Daoy (cell line): ENCODE measurements at regions not wholly inside any gene's neighbourhood (a gene's known extent, or its start where the extent isn't known, plus 50 kb on each side); places are given as distances from the start of the nearest gene placed in this dataset.
"Not testable (repeated sequence)": the region's sequence is repeated elsewhere in the genome, so short reads cannot be mapped to it uniquely, and the experiment has no call there.

Experiments
- DNase-seq: peaks from one replicate; pipeline ENCODE4 v3.0.0-alpha.2; 2015; ENCODE audit warnings: low read depth

DNA sequence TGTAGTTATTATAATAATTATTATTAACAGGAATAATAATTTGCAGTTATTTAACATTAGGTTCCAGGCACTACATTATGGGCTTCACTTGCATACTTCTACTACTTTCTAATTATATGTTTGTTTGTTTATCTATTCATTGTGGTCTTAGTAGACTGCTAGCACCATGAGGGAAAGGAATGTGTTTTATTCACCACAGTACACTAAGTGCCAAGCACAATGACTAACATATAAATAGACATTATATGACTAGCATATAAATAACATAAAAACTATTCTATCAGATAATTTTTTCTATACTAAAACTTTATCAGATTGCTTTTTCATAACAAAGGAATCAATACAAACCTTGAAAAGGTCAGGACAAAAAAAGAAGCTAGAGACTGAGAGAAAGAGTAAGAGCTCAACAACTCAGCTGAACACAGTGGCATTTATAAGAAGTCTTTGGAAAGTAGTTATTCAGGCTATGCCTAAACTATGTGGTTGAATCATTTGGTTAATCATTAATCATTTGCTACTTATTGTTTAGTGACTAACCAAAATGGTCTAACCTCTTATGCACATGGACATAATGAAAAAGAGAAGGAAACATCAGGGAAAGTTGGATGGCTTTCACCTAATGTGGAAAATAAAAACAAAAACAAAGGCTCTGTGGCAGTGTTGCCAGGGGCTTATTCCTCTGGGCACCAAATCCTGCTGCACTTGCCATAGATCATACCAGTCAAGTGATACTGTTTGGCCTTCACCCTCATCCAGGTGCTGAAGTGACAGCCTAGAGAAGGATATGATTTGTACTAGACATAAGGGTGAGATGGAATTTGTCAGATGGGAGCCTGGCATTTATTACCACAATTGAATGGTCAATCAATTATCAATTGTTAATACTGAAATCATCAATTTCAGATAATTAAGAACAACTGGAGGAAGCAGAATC is 174.9 kb downstream of the ETAA1 start:
- DNase-seq: no peak

DNA sequence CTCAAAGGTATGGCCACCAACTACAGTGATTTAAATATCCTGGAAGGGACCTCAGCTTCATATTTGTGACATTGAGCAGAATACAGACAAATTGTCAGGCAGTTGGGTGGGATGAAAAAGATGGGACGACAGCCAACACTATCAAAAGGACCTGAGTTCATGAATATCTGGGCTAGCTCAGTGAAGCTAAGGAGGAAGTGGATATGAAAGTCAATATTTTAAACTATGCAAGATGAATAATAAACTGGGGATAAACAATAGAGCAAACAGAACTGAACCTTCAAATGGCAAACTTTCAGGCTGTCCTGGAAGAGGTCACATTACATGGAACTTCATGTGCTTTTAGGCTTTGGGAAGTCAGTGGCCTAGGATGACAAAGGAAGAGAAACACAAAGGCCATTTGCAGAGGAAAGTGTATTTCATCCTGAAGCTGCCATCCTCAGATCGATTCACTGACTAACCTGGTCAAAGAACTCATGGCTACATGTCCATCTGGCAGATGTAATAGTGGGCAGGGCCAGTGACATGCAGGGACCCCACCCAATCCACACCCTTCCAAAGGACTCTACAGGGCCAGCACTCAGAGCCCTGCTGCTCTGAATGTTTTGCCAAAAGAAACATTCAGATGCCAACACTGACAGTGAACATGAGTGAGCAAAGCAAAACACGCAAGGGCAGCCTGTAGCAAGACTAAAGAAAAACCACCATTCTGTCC is 175.7 kb downstream of the ETAA1 start:
- DNase-seq: peak; percentile 16

DNA sequence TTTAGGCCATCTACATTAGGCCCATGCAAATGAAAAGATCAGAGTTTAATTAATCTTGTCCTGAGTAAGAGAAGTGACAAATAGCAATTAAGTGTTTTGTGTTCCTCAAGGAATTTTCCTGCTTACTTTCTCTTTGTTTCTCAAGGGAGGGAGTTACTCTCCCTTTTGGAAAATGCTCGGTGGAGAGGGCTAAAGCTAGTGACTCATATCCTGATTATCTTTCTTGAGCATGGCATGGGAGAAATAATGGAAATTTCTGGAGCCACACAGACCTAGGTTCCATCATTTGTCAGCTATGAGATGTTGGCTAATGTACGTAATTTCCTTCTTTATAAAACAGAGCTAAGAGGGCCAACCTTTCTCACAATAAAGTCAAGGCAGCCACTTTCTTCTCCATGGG is 177.1 kb downstream of the ETAA1 start:
- DNase-seq: peak; percentile 28

DNA sequence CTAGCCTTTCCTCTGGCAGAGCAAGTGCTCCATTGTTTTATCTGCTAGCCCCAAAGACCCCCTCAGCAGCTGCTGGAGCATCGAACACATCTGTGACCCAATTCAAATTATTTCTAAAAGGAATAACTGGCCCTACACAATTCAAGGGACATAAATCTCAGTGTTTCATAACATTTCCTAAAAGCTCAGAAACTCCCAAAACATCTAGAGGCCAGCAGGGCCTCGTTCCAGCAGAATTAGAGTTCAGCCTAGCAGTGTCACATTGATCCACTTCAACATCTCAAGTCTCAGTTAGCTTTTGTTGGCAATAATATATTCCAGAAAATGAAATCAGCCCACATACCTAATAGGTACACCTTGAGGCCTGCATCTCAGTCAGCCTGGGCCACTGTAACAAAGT is 179.1 kb downstream of the ETAA1 start:
- DNase-seq: no peak

DNA sequence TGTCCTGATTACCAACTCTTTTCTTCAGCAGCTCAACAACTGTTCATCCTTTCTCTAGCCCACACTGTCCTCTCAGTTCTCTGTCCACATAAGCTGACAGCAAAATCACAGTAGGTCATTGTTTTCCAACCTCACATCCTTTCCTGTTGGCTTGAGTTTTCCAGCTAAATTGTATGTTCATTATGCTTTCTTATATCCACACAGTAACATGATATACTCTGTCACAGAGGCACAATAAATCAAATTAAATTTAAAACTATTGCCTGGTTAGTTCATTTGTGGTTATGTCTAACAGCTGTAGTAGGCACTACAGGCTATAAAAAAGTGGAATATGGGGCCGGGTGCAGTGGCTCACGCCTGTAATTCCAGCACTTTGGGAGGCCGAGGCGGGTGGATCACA is 179.9 kb downstream of the ETAA1 start:
- DNase-seq: no peak

DNA sequence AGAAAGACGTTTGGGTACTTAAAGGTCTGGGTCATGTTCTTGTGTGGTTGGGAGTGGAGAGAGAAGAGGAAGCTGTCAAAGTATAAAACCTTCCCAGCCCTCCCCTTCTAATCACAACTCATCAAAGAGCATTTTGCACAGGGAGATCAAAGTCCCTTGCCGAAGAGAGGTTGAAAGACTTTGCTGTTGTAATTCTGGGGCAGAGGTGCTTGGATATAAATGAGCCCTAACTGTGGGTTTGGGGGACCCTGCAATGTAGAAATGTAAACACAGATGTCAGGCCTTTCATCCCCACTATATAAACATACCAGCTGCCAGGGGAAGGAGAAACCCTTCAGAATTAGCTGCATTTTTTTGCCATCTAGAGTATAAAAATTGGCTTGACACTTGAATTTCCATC is 182.1 kb downstream of the ETAA1 start:
- no peak for DNase-seq

DNA sequence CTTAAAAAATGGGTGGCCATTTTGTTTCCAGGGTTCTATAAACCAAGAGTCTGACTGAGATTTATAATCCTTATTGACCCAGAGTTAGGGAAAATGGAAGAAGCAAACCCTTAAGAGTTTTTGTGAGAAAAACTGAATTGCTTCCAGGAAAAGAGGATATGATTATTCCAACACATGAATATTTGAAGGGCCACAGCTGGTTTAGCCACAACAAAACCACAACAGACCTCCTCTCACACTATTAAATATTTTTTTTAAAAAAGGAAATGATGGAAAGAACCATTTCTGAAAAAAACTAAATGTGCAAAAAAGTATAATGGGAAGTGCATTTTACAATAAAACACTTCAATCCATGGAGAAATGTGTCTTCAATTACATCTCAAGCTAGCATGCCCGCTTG is 182.7 kb downstream of the ETAA1 start:
- no peak for DNase-seq

DNA sequence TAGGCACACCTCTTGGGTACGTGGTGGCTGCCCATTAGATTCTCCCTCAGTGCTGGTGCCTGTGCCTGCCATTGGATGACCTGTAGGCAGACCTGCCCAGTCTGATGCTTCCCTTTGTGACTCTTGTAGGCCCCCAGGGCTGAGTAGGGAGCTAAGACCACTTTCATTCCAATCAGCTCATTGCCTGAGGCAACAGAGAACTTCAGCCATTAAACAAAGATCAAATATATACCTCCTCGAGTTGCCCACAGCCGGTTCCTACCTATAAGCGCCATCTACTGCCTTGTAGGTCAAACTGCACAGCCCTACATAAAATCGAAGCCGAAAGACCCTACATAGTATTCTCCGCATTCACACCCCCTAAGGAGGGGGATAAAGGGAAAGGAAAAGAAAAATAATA is 184.6 kb downstream of the ETAA1 start:
- DNase-seq: no peak

DNA sequence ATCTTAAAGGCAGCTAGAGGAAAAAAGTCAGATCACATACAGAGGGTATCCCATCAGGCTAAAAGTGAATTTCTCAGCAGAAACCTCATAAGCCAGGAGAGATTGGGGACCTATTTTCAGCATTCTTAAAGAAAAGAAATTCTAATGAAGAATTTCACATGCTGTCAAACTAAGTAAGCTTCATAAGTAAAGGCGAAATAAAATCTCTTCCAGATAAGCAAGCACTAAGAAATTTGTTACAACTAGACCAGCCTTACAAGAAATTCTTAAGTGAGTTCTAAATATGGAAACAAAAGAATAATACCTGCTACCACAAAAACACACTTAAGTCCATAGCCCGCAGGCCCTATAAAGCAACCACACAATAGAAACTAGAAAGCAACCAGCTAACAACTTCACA is 186.1 kb downstream of the ETAA1 start:
- DNase-seq: no peak

DNA sequence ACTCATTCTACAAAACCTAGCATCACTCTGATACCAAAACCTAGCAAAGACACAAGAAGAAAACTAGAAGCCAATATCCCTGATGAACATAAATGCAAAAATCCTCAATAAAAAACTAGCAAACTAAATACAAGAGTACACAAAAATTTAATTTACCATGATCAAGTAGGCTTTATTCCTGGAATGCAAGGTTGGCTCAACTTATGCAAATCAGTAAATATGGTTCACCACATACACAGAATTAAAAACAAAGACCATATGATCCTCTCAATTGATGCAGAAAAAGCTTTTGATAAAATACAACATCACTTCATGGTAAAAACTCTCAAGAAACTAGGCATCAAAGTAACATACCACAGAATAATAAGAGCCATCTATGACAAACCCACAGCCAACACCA is 188.3 kb downstream of the ETAA1 start:
- DNase-seq: no peak

DNA sequence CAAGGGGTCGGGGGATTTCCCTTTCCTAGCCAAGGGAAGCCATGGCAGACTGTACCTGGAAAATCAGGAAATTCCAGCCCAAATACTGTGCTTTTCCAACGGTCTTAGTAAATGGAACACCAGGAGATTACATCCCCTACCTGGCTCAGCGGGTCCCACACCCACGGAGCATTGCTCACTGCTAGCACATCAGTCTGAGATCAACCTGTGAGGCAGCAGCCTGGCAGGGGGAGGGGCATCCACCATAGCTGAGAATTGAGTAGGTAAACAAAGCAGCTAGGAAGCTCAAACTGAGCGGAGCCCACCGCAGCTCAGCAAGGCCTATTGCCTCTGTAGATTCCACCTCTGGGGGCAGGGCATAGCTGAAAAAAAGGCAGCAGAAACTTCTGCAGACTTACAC is 192.0 kb downstream of the ETAA1 start:
- not testable (repeated sequence) for DNase-seq

DNA sequence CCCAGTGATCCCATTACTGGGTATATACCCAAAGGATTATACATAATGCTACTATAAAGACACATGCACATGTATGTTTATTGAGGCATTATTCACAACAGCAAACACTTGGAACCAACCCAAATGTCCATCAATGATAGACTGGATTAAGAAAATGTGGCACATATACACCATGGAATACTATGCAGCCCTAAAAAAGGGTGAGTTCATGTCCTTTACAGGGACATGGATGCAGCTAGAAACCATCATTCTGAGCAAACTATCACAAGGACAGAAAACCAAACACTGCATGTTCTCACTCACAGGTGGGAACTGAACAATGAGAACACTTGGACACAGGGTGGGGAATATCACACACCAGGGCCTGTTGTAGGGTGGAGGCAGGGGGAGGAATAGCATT is 197.4 kb downstream of the ETAA1 start:
- not testable (repeated sequence) for DNase-seq

DNA sequence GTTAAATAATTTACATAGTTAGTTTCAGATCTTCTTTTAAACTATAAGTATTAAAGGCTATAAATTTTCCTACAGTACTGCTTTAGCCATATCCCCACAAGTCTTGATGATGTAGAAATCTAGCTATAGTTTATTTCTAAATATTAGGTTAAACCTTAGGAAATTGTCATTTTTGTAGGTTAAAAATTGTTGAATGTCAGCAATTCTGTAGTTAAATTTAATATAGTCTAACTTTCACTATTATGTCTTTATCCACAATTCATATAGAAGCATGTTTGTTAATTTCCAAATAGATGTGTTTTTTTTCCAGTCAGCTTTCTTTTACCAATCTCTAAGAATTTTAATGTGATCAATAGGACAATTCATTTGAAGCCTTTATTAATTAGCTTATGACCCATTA is 199.7 kb downstream of the ETAA1 start:
- no peak for DNase-seq

DNA sequence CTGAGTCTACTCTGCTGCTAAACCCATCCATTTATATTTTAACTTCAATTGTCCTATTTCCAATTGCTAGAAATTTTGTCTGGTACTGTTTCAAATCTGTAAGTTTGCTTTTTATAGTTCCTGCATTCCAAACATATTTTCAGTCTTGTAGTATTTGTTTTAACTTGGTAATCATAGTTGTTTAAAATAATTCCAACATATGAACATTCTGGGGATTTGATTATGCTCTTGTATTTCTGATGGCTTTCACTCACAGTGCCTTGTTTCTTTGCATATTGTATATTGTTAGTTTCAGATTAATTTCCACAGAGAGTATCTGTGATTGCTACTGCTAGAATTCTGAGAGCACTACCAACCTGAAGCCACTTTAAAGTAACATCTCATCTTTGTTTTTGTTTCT is 202.4 kb downstream of the ETAA1 start:
- no peak for DNase-seq

DNA sequence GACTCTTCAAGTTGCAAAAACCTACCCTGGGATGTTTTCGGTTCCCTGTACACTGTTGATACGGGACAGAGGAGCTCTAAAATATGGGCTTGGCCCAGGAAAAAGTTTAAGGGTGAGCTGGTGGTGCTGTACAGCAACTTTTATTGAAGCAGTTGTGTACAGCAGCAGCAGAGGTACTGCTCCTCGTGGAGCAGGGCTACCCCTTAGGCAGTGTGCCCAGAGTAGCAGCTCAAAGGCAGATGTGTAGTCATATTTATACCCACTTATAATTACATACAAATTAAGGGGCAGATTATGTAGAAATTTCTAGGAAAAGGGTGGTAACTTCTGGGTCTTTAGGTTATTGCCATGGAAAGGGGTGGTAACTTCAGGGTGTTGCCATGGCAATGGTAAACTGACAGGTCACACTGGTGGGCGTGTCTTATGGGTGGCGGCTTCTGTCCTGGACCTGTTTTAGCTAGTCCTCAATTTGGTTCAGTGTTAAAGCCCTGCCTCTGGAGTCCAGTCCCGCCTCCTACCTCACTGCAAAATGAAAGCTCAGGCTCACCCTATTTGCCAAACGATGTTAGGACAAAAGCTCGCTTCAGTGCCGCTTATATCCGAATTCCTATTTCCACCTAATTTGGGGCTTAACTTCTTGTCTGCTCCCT is 203.2 kb downstream of the ETAA1 start:
- peak; percentile 17 for DNase-seq

DNA sequence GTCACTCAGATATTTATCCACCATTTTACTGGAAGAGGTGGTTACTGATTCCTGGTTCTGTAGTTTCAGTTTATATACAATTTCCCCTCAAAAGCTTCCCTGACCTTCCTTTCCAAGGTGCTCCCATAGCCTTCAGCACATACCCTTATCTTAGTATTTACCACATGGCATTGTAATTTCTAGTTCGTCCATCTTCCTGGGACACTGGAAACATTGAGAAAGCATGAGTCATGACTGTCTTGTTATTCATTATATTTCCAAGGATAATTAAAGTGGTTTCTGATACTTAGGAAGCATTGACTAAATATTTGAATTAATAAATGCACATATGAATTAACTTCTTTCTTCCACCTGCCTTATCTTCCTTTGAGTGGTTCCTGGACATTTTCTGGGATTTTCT is 203.8 kb downstream of the ETAA1 start:
- peak; percentile 16 for DNase-seq

DNA sequence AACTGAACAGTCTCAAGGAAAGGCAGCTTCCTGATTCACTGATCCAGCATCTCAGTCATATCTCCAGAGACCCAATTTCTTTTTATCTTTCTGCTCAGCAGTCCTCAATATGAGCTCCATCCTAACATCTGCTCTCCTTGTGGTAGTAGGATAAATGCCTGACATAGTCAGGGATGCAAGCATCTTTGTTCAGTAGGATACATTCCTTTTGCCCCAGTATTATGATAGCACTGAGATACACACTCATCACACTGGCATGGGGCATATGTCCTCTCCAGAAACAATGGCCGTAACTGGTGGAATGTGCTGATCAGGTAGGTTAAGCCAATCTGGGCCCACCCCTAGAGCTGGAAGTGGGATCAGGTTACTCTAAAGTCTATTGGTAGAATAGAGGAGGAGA is 207.2 kb downstream of the ETAA1 start:
- DNase-seq: no peak

DNA sequence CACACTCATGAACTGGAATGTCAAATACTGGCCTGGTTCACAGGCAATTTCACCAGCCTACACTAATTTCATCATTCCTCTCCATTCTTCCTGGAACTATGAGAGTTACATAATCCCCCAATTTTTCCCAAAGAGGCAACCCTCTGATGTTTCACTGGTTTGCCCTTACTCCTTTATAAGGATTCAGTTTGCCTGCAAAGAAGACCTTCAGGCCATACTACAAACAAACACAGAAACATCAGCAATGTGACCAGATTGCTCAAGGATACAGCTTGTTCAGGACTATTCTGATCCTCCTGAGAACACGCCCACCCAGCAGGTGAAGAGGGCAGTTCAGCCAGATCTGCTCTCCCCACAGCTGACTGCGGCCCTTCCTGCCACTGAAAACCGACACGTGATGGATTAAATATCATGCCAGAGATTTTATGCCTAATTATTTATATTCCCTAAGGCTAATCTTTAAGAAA is 215.5 kb downstream of the ETAA1 start:
- DNase-seq: no peak

DNA sequence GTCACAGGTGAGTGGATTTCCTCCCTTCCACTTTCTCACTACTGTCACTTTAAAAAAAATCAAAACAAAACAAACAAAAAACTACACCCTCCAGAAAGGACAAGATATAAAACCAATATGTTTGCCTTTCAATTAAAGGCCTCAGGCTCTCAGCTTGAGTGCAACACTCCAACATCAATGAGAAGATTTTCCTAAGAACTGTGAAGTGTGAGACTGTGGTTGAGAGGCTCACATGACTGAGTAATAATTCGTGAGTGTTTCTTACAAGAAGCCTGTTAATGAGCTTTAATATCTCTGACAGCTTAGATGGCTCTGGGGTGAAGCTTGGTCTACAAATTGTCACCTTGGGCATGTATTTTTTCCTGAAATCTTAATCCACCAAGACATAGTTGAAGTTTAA is 216.1 kb downstream of the ETAA1 start:
- no peak for DNase-seq

DNA sequence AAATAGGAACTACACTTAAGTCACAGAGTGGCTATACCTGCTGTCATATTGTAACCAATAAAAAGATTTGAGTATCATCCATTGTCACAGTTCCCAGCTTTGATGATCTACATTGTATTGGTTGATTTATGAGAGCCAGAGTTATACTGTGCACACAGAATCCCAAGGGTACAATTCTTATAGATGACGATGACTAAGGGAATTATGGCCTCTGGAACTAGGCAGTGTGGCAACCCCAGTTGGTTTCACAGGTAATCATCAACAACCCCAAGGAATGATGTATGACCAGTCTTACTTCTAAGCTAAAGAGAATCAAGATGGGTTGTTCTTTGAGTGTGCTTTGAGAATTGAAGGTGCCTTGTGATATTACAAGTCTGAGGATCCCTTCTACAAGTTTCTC is 217.3 kb downstream of the ETAA1 start:
- DNase-seq: no peak

DNA sequence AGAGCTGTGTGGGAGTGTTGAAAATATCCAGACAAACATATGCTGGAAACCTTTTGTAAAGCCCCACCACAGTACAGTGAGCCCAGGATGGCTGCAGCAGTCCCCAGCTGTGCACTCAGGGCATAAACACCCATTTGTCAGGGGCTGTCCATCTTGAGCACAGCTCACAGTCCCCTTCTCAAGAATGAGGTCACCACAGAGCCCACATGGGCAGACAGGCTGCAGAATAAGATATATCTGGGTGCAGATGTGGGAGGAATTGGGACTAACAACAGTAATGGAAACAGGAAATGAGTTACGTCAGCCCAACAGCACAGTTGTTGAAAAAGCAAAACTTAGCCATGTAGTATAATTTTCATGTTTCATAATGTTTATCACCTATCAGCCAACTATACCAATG is 219.6 kb downstream of the ETAA1 start:
- DNase-seq: peak; percentile 10

DNA sequence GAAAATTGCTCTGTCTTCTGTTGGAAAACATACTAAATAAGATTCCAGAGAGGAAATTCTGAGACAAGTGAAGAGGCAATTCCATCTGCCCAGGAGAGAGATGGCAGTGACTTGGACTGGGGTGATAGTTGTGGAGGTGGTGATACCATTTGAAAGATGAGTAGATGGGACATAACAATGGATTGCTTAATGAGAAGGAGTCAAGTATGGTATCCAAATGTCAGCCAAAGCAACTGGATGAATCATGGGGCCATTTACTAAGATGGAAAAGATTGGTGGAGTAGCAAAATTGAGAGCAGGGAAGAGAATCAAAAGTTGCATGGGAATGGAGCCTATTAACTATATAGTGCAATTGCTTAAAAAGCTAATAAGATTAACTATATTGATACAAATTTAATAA is 222.1 kb downstream of the ETAA1 start:
- no peak for DNase-seq

DNA sequence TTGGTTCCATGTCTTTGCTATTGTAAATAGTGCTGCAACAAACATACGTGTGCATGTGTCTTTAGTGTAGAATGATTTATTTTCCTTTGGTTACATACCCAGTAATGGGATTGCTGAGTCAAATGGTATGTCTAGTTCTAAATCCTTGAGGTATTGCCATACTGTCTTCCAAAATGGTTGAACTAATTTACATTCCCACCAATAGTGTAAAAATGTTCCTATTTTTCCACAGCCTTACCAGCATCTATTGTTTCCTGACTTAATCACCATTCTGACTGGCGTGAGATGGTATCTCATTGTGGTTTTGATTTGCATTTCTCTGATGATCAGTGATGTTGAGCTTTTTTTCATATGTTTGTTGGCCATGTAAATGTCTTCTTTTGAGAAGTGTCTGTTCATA is 226.6 kb downstream of the ETAA1 start:
- not testable (repeated sequence) for DNase-seq
